ENCODE measurements at regions not wholly inside any gene's neighbourhood (a gene's known extent, or its start where the extent isn't known, plus 50 kb on each side); places are given as distances from the start of the nearest gene placed in this dataset.

GRCh38 chr10:4003348-4003973, 218.5 kb upstream of the KLF6 start:
- no peak overlapping the region for H3K4me3 ChIP-seq (ENCODE audit: low read depth, low read length)
- no peak for TF ChIP-seq CTCF (IDR thresholded peaks at IDR 0.05; ENCODE audit: low read depth, low read length)

- TF ChIP-seq CTCF (IDR thresholded peaks at IDR 0.05; ENCODE audit: low read depth, low read length): no peak
Measured at GRCh38 chr10:4001811-4002210, 216.8 kb upstream of the KLF6 start.

GRCh38 chr10:3999642-4000041, 214.6 kb upstream of the KLF6 start:
- H3K4me3 ChIP-seq (ENCODE audit: low read depth, low read length): no peak overlapping the region
- TF ChIP-seq CTCF (IDR thresholded peaks at IDR 0.05; ENCODE audit: low read depth, low read length): no peak

More at GRCh38 chr10:4001811-4002210, 216.8 kb upstream of the KLF6 start:
- no peak overlapping the region for H3K4me3 ChIP-seq (ENCODE audit: low read depth, low read length)

GRCh38 chr10:3996697-3997096, 211.7 kb upstream of the KLF6 start:
- TF ChIP-seq CTCF (IDR thresholded peaks at IDR 0.05; ENCODE audit: low read depth, low read length): no peak
- H3K4me3 ChIP-seq (ENCODE audit: low read depth, low read length): no peak overlapping the region

- no peak overlapping the region for H3K4me3 ChIP-seq (ENCODE audit: low read depth, low read length)
- no peak for TF ChIP-seq CTCF (IDR thresholded peaks at IDR 0.05; ENCODE audit: low read depth, low read length)
Measured at GRCh38 chr10:3995302-3996210, 210.5 kb upstream of the KLF6 start.

- H3K4me3 ChIP-seq (ENCODE audit: low read depth, low read length): no peak overlapping the region
- TF ChIP-seq CTCF (IDR thresholded peaks at IDR 0.05; ENCODE audit: low read depth, low read length): no peak
Measured at GRCh38 chr10:3992382-3993178, 207.6 kb upstream of the KLF6 start.
